ENCODE measurements at regions not wholly inside any gene's neighbourhood (a gene's known extent, or its start where the extent isn't known, plus 50 kb on each side); places are given as distances from the start of the nearest gene placed in this dataset.

- TF ChIP-seq, protein P1, sequence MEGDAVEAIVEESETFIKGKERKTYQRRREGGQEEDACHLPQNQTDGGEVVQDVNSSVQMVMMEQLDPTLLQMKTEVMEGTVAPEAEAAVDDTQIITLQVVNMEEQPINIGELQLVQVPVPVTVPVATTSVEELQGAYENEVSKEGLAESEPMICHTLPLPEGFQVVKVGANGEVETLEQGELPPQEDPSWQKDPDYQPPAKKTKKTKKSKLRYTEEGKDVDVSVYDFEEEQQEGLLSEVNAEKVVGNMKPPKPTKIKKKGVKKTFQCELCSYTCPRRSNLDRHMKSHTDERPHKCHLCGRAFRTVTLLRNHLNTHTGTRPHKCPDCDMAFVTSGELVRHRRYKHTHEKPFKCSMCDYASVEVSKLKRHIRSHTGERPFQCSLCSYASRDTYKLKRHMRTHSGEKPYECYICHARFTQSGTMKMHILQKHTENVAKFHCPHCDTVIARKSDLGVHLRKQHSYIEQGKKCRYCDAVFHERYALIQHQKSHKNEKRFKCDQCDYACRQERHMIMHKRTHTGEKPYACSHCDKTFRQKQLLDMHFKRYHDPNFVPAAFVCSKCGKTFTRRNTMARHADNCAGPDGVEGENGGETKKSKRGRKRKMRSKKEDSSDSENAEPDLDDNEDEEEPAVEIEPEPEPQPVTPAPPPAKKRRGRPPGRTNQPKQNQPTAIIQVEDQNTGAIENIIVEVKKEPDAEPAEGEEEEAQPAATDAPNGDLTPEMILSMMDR (IDR thresholded peaks at IDR 0.05; ENCODE audit: insufficient read depth, low read length, poor library complexity, severe bottlenecking), result no peak
- Histone ChIP-seq H3K4me3 (ENCODE audit: low read depth, low read length) (no peak overlapping the region), H3K36me3 (ENCODE audit: control insufficient read depth, insufficient read depth, low read length) (no peaks in the 10 kb centered on the region), H3K27me3 (ENCODE audit: control insufficient read depth, insufficient read depth, low read length) (no peaks in the 10 kb centered on the region)
- no peak for DNase-seq (ENCODE audit: low read depth)
Measured at GRCh38 chr10:64320448-64320847, 799.2 kb downstream of the REEP3 start.

DNA sequence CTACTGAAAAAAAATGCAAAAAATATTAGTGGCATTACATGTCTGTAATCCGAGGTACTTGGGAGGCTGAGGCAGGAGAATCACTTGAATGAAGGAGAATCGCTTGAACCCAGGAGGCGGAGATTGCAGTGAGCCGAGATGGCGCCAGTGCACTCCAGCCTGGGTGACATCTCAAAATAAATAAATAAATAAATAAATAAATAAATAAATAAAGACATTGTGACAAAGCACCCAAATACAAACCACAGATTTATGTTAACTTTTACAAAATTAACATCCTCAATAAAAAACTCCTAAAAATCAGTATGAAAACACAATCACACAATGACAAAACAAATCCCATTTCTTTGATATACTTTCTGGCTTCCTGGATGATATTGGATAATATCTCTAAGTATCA, 808.3 kb downstream of the REEP3 start:
- H3K27me3 ChIP-seq (ENCODE audit: control insufficient read depth, insufficient read depth, low read length), result no peaks in the 10 kb centered on the region
- no peak for DNase-seq (ENCODE audit: low read depth)
- no peaks in the 10 kb centered on the region for H3K36me3 ChIP-seq (ENCODE audit: control insufficient read depth, insufficient read depth, low read length)
- TF ChIP-seq, protein P1 (IDR thresholded peaks at IDR 0.05; ENCODE audit: insufficient read depth, low read length, poor library complexity, severe bottlenecking), result no peak
- no peak overlapping the region for H3K4me3 ChIP-seq (ENCODE audit: low read depth, low read length)

DNA sequence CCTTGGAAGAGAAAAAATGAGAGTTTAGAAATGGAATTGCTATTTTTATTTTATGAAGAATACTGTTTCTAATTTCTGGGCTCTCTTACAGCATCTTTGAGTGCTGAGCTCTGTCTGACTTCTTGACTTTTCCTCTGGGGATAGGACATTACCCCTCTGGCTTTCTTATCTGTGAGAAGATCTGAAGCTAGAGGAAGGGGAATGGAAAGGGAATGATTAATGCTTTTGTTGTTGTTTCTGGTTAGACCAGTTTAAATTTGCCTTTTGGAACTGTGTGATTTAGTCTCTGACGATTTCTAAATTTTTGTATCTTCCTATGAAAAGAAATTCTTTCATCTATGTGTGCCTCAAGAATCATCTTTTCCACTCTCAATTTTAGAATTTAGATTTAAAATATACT, 811.4 kb downstream of the REEP3 start:
- no peak for DNase-seq (ENCODE audit: low read depth)
- Histone ChIP-seq H3K27me3 (ENCODE audit: control insufficient read depth, insufficient read depth, low read length) (no peaks in the 10 kb centered on the region), H3K4me3 (ENCODE audit: low read depth, low read length) (no peak overlapping the region), H3K36me3 (ENCODE audit: control insufficient read depth, insufficient read depth, low read length) (no peaks in the 10 kb centered on the region)
- TF ChIP-seq, protein P1 (IDR thresholded peaks at IDR 0.05; ENCODE audit: insufficient read depth, low read length, poor library complexity, severe bottlenecking), result no peak

DNA sequence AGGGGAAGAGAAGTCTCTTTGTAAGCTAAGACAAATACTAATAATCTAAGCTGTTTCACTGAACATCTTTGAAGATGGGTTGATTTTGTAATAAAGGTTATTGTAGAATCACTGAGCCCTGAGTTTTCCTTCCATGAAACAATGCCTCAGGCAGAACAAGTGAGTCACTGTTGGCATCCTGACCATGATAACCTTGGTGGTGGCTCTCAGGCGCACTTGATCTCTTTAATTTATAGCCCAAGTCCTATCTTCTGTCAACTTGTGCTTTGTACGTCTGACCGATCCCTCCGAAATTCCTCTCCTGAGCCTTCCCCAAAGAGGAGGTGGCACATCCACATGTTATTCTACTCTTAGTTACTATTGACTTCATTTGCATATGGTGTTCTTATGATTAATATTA, 812.9 kb downstream of the REEP3 start:
- no peak overlapping the region for H3K4me3 ChIP-seq (ENCODE audit: low read depth, low read length)
- no peaks in the 10 kb centered on the region for H3K36me3 ChIP-seq (ENCODE audit: control insufficient read depth, insufficient read depth, low read length)
- no peak for DNase-seq (ENCODE audit: low read depth)
- H3K27me3 ChIP-seq (ENCODE audit: control insufficient read depth, insufficient read depth, low read length), result no peaks in the 10 kb centered on the region
- TF ChIP-seq, protein P1 (IDR thresholded peaks at IDR 0.05; ENCODE audit: insufficient read depth, low read length, poor library complexity, severe bottlenecking), result no peak

DNA sequence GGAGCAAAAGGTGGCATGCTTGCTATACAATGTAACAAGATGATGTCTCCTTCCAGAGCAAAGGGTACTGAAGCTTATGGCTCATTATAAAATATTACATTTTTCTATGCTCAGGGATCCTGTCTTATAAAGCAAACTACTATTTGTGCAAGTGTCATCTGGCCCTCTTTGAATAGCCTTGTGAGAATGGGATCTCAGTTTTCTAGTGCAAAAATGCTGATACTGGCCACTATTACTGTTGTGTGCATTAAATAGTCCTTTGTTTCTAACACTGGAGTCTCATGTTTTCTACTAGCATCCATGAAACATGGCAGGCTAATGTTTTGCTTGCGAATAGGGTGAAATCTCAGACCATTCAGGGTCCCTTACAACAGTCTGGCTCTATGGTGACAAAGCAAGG, 823.0 kb downstream of the REEP3 start:
- no peaks in the 10 kb centered on the region for H3K27me3 ChIP-seq (ENCODE audit: control insufficient read depth, insufficient read depth, low read length)
- H3K4me3 ChIP-seq (ENCODE audit: low read depth, low read length), result no peak overlapping the region
- no peak for DNase-seq (ENCODE audit: low read depth)
- H3K36me3 ChIP-seq (ENCODE audit: control insufficient read depth, insufficient read depth, low read length), result no peaks in the 10 kb centered on the region
- TF ChIP-seq, protein P1 (IDR thresholded peaks at IDR 0.05; ENCODE audit: insufficient read depth, low read length, poor library complexity, severe bottlenecking), result no peak

- Histone ChIP-seq H3K4me3 (ENCODE audit: low read depth, low read length) (no peak overlapping the region), H3K27me3 (ENCODE audit: control insufficient read depth, insufficient read depth, low read length) (no peaks in the 10 kb centered on the region), H3K36me3 (ENCODE audit: control insufficient read depth, insufficient read depth, low read length) (no peaks in the 10 kb centered on the region)
- TF ChIP-seq, protein P1 (IDR thresholded peaks at IDR 0.05; ENCODE audit: insufficient read depth, low read length, poor library complexity, severe bottlenecking), result no peak
- no peak for DNase-seq (ENCODE audit: low read depth)
Measured at GRCh38 chr10:64345856-64346255, 824.7 kb downstream of the REEP3 start.

Data from kidney epithelial cell (primary cell).